ENCODE measurements at regions not wholly inside any gene's neighbourhood (a gene's known extent, or its start where the extent isn't known, plus 50 kb on each side); places are given as distances from the start of the nearest gene placed in this dataset.

DNA sequence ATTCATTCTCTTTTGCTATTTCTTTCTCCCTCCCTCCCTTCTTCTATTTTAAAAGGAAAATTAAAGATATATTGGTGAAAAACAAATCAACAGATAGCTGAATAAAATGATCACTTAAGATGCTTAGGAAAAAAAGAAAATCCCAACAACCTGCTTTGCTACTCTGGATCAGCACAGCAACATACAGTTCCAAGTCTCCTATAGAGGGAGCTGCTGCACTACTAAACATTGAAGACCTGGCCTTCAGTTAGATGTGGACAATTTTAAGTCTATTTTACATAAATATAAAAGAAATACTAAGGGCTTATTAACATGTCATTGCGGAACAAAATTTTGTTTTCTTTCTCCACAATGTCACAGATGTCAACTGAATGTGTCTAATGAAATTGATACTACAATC lies 226.4 kb downstream of the MAGEB5 start:
- no peak for TF ChIP-seq POLR2A (IDR thresholded peaks at IDR 0.05)
- TF ChIP-seq, protein P1, sequence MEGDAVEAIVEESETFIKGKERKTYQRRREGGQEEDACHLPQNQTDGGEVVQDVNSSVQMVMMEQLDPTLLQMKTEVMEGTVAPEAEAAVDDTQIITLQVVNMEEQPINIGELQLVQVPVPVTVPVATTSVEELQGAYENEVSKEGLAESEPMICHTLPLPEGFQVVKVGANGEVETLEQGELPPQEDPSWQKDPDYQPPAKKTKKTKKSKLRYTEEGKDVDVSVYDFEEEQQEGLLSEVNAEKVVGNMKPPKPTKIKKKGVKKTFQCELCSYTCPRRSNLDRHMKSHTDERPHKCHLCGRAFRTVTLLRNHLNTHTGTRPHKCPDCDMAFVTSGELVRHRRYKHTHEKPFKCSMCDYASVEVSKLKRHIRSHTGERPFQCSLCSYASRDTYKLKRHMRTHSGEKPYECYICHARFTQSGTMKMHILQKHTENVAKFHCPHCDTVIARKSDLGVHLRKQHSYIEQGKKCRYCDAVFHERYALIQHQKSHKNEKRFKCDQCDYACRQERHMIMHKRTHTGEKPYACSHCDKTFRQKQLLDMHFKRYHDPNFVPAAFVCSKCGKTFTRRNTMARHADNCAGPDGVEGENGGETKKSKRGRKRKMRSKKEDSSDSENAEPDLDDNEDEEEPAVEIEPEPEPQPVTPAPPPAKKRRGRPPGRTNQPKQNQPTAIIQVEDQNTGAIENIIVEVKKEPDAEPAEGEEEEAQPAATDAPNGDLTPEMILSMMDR (IDR thresholded peaks at IDR 0.05 in 8 of 11, conservative IDR thresholded peaks at IDR 0.05 in 3 of 11) = no peak
- no peak for TF ChIP-seq POLR2AphosphoS5 (IDR thresholded peaks at IDR 0.05)
